Brain microvascular endothelial cell (primary cell): ENCODE measurements at regions not wholly inside any gene's neighbourhood (a gene's known extent, or its start where the extent isn't known, plus 50 kb on each side); places are given as distances from the start of the nearest gene placed in this dataset.

ENCODE experiments used
- DNase-seq: peaks from one replicate; pipeline ENCODE4 v3.0.0-alpha.2; 2020
- H3K27ac ChIP-seq: fragments of 250-450 bp; sonication (Bioruptor Pico); 2 replicates; pipeline ENCODE4 v1.5.1; 2020; ENCODE audit warnings: mild to moderate bottlenecking, moderate library complexity
- H3K27me3 ChIP-seq: fragments of 250-450 bp; sonication (Bioruptor Pico); replicated peaks from 2 replicates; pipeline ENCODE4 v1.5.1; 2020; ENCODE audit warnings: mild to moderate bottlenecking
- H3K36me3 ChIP-seq: fragments of 250-450 bp; sonication (Bioruptor Pico); replicated peaks from 2 replicates; pipeline ENCODE4 v1.5.1; 2020; ENCODE audit warnings: mild to moderate bottlenecking
- H3K4me3 ChIP-seq: 2 replicates; pipeline ENCODE4 v1.5.1; 2011; ENCODE audit warnings: low read depth, mild to moderate bottlenecking, control low read depth, low read length, moderate library complexity
- in situ Hi-C: cut with HindIII; loops from 2 replicates; pipeline ENCODE4 v1.10.0; 2017; ENCODE audit warnings: low sequenced_read_pairs, low pct_ligation_motif_present
- TF ChIP-seq, protein P1 (sequence below): IDR thresholded peaks from 2 replicates; pipeline ENCODE4 v1.5.1; 2011; ENCODE audit warnings: low read depth, mild to moderate bottlenecking, moderate library complexity, low read length, control low read depth, inconsistent platforms; ENCODE audit errors: missing control alignments

DNA sequence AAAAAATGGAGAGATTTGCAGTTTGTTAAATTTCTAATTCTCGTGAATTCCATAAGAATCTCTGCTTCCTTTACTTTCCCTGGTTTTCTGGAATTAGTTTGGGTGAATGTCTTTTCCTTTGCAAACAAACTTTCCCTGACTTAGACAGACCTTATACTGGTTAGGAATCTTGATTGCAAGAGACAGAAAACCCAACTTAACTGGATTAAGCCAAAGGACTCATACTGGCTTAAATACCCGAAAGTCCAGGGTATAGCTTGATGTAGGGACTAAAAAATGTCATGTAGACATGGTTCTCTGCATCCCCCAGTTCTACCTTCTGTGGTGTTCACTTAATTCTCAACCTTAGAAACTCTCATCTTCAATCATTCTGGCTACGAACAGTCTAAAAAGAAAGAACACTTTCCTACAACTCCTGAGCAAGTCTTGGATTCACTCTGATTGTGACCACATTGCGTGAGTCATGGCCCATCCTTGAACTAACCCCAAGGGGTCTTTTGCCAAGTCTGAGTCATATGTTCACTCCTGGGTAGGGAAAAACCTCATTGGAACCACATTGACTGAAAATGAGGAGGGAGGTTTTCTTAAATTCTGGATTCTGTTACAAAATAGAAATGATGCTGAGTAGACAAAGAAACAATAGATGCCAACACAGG is 136.0 kb upstream of the DAZL start:
- H3K36me3 ChIP-seq = no peaks in the 10 kb centered on the region
- DNase-seq = peak; percentile 91
- TF ChIP-seq, protein P1, sequence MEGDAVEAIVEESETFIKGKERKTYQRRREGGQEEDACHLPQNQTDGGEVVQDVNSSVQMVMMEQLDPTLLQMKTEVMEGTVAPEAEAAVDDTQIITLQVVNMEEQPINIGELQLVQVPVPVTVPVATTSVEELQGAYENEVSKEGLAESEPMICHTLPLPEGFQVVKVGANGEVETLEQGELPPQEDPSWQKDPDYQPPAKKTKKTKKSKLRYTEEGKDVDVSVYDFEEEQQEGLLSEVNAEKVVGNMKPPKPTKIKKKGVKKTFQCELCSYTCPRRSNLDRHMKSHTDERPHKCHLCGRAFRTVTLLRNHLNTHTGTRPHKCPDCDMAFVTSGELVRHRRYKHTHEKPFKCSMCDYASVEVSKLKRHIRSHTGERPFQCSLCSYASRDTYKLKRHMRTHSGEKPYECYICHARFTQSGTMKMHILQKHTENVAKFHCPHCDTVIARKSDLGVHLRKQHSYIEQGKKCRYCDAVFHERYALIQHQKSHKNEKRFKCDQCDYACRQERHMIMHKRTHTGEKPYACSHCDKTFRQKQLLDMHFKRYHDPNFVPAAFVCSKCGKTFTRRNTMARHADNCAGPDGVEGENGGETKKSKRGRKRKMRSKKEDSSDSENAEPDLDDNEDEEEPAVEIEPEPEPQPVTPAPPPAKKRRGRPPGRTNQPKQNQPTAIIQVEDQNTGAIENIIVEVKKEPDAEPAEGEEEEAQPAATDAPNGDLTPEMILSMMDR = no peak
- H3K4me3 ChIP-seq = no peak overlapping the region
- in situ Hi-C loops = no loop called here
- H3K27me3 ChIP-seq = no peaks in the 10 kb centered on the region
- H3K27ac ChIP-seq = peak overlapping the region; percentile 72

DNA sequence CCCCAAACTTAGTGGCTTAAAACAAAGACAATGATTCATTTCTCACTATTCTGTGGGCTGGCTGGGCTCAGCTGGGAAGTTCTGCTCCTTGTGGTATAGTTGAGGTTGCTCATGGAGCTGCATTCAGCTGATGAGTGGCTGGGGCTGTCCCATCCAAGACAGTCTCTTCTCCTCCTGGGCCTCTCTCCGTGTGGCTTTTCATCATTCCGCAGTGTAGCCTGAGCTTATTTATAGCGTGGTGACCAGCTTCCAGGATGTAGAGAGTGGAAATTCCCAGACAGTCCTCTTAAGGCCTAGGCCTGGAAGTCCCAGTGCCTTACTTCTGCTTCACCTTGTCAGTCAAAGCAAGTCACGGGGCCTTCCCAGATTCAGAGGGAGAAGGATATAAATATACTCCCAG is 136.7 kb upstream of the DAZL start:
- Histone ChIP-seq H3K4me3 (no peak overlapping the region), H3K36me3 (no peaks in the 10 kb centered on the region), H3K27me3 (no peaks in the 10 kb centered on the region), H3K27ac (peak overlapping the region; percentile 72)
- DNase-seq = peak; percentile 76
- TF ChIP-seq, protein P1 = peak; percentile 44
- in situ Hi-C loops = no loop called here

DNA sequence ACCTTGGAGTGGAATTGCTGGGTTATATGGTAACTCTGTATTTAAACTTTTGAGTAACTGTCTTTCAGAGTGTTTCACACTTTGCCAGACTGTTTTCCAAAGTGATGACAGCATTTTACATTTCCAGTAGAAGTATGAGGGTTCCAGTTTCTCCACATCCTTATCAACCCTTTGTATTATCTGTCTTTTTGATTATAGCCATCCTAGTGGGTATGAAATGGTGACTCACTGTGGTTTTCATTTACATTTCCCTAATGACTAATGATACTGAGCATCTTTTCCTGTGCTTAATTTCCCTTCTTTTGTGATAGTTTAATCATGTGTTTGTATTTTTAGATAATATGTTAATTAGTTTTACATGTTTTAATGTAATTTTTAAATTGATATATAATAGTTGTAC is 138.1 kb upstream of the DAZL start:
- Histone ChIP-seq H3K36me3 (no peaks in the 10 kb centered on the region), H3K4me3 (no peak overlapping the region), H3K27ac (no peak overlapping the region), H3K27me3 (no peaks in the 10 kb centered on the region)
- TF ChIP-seq, protein P1 = no peak
- in situ Hi-C loops = no loop called here
- DNase-seq = no peak

DNA sequence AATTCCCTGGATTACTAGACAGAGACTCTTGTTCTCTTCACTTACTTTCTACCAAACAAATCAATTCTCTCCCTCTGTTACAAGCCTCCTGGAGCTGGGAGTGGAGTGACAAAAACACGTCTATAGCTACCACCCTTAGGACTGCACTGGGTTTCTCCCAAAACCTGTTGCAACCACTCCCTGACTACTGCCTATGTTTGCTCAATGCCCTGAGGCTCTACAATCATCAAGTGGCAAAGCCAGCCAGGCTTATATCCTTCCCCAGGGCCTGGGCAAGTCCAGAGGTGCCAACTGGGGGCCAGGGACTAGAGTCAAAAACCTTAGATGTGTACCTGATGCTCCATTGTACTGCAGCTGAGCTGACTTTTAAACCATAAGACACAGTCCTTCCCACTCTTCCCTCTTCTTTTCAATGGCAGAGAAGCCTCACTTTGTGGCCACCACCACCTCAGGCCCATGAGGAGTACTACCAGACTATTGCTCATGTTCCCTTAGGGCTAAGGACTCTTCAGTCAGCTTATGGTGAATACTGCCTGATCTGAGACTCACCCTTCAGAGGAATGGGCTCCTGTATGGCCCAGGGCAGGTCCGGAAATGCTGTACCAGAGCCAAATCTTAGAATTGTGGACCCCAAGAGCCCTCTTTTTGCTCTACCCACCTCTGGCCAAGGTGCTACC is 125.4 kb upstream of the PLCL2 start:
- H3K27ac ChIP-seq = no peak overlapping the region
- DNase-seq = no peak
- no peaks in the 10 kb centered on the region for H3K36me3 ChIP-seq
- TF ChIP-seq, protein P1 = no peak
- in situ Hi-C loops = no loop called here
- no peak overlapping the region for H3K4me3 ChIP-seq
- no peaks in the 10 kb centered on the region for H3K27me3 ChIP-seq

GRCh38 chr3:16761571-16761970 is 123.2 kb upstream of the PLCL2 start:
- Histone ChIP-seq H3K36me3 (no peaks in the 10 kb centered on the region), H3K4me3 (no peak overlapping the region), H3K27me3 (no peaks in the 10 kb centered on the region), H3K27ac (no peak overlapping the region)
- TF ChIP-seq, protein P1 = no peak
- peak; percentile 43 for DNase-seq
- in situ Hi-C loops = no loop called here
